SK-N-SH (cell line): ENCODE measurements at regions not wholly inside any gene's neighbourhood (a gene's known extent, or its start where the extent isn't known, plus 50 kb on each side); places are given as distances from the start of the nearest gene placed in this dataset.
"Not testable (repeated sequence)": the region's sequence is repeated elsewhere in the genome, so short reads cannot be mapped to it uniquely, and the experiment has no call there.

ENCODE experiments used
- CTCF ChIA-PET: fragments of 300-600, 350-600 bp; formaldehyde crosslinking; extraction: SDS; loops from one replicate; lab custom pipeline; 2021; lab: Yijun Ruan, JAX
- POLR2A ChIA-PET: fragments of 350-600 bp; sonication (Branson Sonifier 250); formaldehyde crosslinking; extraction: SDS; loops from one replicate; lab custom pipeline; 2020; ENCODE audit warnings: antibody characterized with exemption, inconsistent platforms; lab: Yijun Ruan, JAX
- DNase-seq: peaks from one replicate; pipeline ENCODE4 v3.0.0; 2012
- H2AFZ ChIP-seq: fragments of 200-600 bp; sonication (generic); 2 replicates; pipeline ENCODE4 v1.8.1; 2016; ENCODE audit warnings: antibody characterized with exemption, mild to moderate bottlenecking, low read depth
- H3F3A ChIP-seq: fragments of 200-600 bp; sonication (generic); replicated peaks from 2 replicates; pipeline ENCODE3; 2016; ENCODE audit warnings: antibody characterized with exemption, mild to moderate bottlenecking; ENCODE audit not compliant: insufficient read depth
- H3K27ac ChIP-seq, 2 experiments: fragments of 200-500 bp in 1 of 2; fragments of 200-600 bp in 1 of 2; sonication (Bioruptor generic) in 1 of 2; sonication (generic), shearing (Covaris generic) in 1 of 2; 2 replicates each; pipeline versions ENCODE4 v1.5.1 to v1.6.1; 2014 to 2016; ENCODE audit warnings: low read depth in 2 of 2, inconsistent platforms in 1 of 2, low read length in 1 of 2, mild to moderate bottlenecking in 1 of 2, mixed read lengths in 1 of 2
- H3K27me3 ChIP-seq: fragments of 200-600 bp; sonication (generic), shearing (Covaris generic); 2 replicates; pipeline ENCODE4 v1.6.1; 2016; ENCODE audit warnings: mixed run types; ENCODE audit not compliant: insufficient read depth
- H3K36me3 ChIP-seq, 2 experiments: fragments of 200-500 bp in 1 of 2; fragments of 200-600 bp in 1 of 2; sonication (Bioruptor generic) in 1 of 2; sonication (generic) in 1 of 2; replicated peaks in 1 of 2; 2 replicates each; pipeline versions ENCODE3 to v1.5.1; 2014 to 2016; ENCODE audit warnings: low read length in 1 of 2, mild to moderate bottlenecking in 1 of 2; ENCODE audit not compliant: insufficient read depth in 2 of 2, control insufficient read depth in 1 of 2
- H3K4me1 ChIP-seq, 2 experiments: fragments of 200-500 bp in 1 of 2; fragments of 200-600 bp in 1 of 2; sonication (Bioruptor generic) in 1 of 2; sonication (generic), shearing (Covaris generic) in 1 of 2; 2 replicates each; pipeline versions ENCODE4 v1.5.1 to v1.6.1; 2014 to 2016; ENCODE audit warnings: low read depth in 1 of 2, low read length in 1 of 2, mixed run types in 1 of 2; ENCODE audit not compliant: insufficient read depth in 2 of 2, control insufficient read depth in 1 of 2
- H3K4me2 ChIP-seq: fragments of 200-600 bp; sonication (generic), shearing (Covaris generic); 2 replicates; pipeline ENCODE4 v1.6.1; 2017; ENCODE audit warnings: mixed run types
- H3K4me3 ChIP-seq, 2 experiments: fragments of 200-500 bp in 1 of 2; fragments of 200-600 bp in 1 of 2; sonication (Bioruptor generic) in 1 of 2; sonication (generic), shearing (Covaris generic) in 1 of 2; 2 replicates each; pipeline versions ENCODE4 v1.5.1 to v1.8.1; 2014 to 2016; ENCODE audit warnings: low read depth in 2 of 2, inconsistent platforms in 1 of 2, low read length in 1 of 2, mild to moderate bottlenecking in 1 of 2, mixed read lengths in 1 of 2, moderate library complexity in 1 of 2
- H3K79me2 ChIP-seq: fragments of 200-600 bp; sonication (generic); 2 replicates; pipeline ENCODE4 v1.8.1; 2017; ENCODE audit warnings: mild to moderate bottlenecking; ENCODE audit not compliant: insufficient read depth
- H3K9ac ChIP-seq: fragments of 200-600 bp; sonication (generic); 2 replicates; pipeline ENCODE4 v1.6.1; 2017; ENCODE audit warnings: mixed run types
- H3K9me2 ChIP-seq: fragments of 200-600 bp; sonication (generic); 2 replicates; pipeline ENCODE4 v1.6.1; 2017; ENCODE audit warnings: mixed run types
- H3K9me3 ChIP-seq: fragments of 200-600 bp; sonication (generic); 2 replicates; pipeline ENCODE4 v1.6.1; 2017; ENCODE audit warnings: mixed run types, mild to moderate bottlenecking, moderate library complexity
- H4K20me1 ChIP-seq: fragments of 200-600 bp; sonication (generic); 2 replicates; pipeline ENCODE4 v1.6.1; 2017; ENCODE audit warnings: mild to moderate bottlenecking, mixed run types; ENCODE audit not compliant: insufficient read depth
- EP300 ChIP-seq, 2 experiments: IDR thresholded peaks; 2 replicates each; pipeline versions ENCODE4 v1.4.0 to v1.6.1; 2012; ENCODE audit warnings: borderline replicate concordance in 1 of 2, low read depth in 1 of 2, low read length in 1 of 2
- GATA2 ChIP-seq: sonication (generic); formaldehyde crosslinking; IDR thresholded peaks from 2 replicates; pipeline ENCODE4 v1.5.0; 2020; ENCODE audit warnings: mild to moderate bottlenecking, missing genetic modification reagents
- MXI1 ChIP-seq: IDR thresholded peaks from 2 replicates; pipeline ENCODE4 v1.6.1; 2012; ENCODE audit warnings: mild to moderate bottlenecking, low read depth, low read length, improper control_type of control experiment
- PBX3 ChIP-seq: IDR thresholded peaks from 2 replicates; pipeline ENCODE4; 2012
- SMC3 ChIP-seq: IDR thresholded peaks from 2 replicates; pipeline ENCODE4 v1.6.1; 2012; ENCODE audit warnings: low read depth, low read length, improper control_type of control experiment
- ZBTB33 ChIP-seq: IDR thresholded peaks from 2 replicates; pipeline ENCODE4 v1.4.0; 2012; ENCODE audit warnings: low read depth, borderline replicate concordance
- WGBS: methylation state at CpG from one replicate; pipeline ENCODE4 v1.1.6; 2017; ENCODE audit warnings: low lambda C conversion rate; 5-methylcytosine and 5-hydroxymethylcytosine counted together
- TF ChIP-seq, protein P1 (sequence below): fragments of 150-350 bp; IDR thresholded peaks from 2 replicates; pipeline ENCODE4 v1.6.1; 2017; ENCODE audit warnings: antibody characterized with exemption, low read length, low read depth, borderline replicate concordance
- TF ChIP-seq, protein P2 (sequence below): IDR thresholded peaks from 2 replicates; pipeline ENCODE4 v1.4.0; 2012; ENCODE audit warnings: low read depth

DNA sequence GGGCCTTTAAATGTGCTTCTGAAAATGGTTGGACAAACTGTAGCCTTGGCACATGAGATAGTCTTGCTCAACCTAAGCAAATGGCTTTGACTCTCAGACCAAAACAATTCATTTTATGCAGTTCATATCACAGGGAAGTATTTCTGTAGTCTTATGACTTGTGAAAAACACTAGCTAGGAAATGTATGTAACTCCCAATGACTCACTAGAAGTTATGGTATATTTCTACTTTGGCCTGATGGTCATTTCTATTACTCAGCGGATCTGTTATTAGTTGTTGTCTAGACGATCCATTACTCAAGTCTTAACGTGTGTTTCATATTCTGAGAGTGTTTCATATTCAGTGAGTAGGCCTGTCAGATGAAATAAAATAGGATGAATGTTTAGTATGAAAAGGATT is 1333.5 kb downstream of the KHDRBS2 start:
- DNase-seq: no peak
- 5% methylated on average over 3 of the region's 3 CpGs for WGBS
- no peak overlapping the region for H3K9ac ChIP-seq

DNA sequence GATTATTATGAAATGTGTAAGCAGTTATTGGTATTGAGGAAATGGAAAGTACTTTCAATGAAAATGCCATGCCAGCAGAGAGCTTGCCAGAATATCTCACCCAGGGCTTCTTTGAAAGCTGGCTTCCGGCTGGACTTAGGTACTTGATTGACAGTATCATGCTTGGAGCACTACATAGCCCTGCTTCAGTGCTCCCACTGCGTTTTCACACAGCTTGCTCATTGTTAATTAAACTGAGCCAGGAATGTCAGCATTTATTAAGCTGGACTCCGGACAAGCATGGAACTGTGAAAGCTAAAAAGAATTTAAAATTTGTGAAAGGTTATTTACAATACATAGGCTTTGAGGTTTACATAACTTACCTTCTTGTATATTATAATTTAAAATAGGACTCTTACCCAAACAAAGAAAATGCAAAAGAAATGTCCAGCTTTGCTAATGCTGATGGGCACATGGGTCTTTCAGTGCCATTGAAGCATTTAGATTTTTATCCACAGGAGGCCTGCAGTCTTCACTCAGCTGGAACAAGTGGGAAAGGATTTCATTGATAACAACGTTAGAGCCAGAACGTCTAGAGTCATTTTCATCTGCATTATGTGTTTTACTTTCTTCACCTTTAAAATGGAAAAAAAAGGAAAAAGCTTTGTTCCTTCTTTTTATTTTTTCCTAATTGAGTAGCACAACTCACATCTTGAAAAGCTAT is 1335.7 kb downstream of the KHDRBS2 start:
- H2AFZ ChIP-seq, H4K20me1 ChIP-seq, H3K79me2 ChIP-seq, H3K27ac ChIP-seq, H3K4me1 ChIP-seq, H3F3A ChIP-seq, H3K9me3 ChIP-seq, H3K9me2 ChIP-seq, H3K9ac ChIP-seq, H3K27me3 ChIP-seq, H3K4me3 ChIP-seq, H3K36me3 ChIP-seq, POLR2A ChIA-PET, DNase-seq, H3K4me2 ChIP-seq, CTCF ChIA-PET: not testable (repeated sequence)
- WGBS: 3% methylated on average over 5 of the region's 5 CpGs

More for the DNA sequence above, 1333.5 kb downstream of the KHDRBS2 start:
- Histone ChIP-seq H3K27me3 (no peaks in the 10 kb centered on the region), H3K9me2 (no peaks in the 10 kb centered on the region), H3K4me2 (no peak overlapping the region), H3K9me3 (no peaks in the 10 kb centered on the region), H3K27ac (no peak overlapping the region), H2AFZ (no peak overlapping the region), H3F3A (no peaks in the 10 kb centered on the region), H3K4me3 (no peak overlapping the region), H3K4me1 (no peaks in the 10 kb centered on the region), H3K36me3 (no peaks in the 10 kb centered on the region), H4K20me1 (no peaks in the 10 kb centered on the region), H3K79me2 (no peaks in the 10 kb centered on the region)
- CTCF ChIA-PET: no interaction called here
- no peak for TF ChIP-seq PBX3
- TF ChIP-seq SMC3: no peak
- no peak for TF ChIP-seq MXI1
- no peak for TF ChIP-seq ZBTB33
- TF ChIP-seq EP300 (IDR thresholded peaks at IDR 0.05; ENCODE audit: borderline replicate concordance in 1 of 2, low read depth in 1 of 2, low read length in 1 of 2): no peak
- TF ChIP-seq, protein P1, sequence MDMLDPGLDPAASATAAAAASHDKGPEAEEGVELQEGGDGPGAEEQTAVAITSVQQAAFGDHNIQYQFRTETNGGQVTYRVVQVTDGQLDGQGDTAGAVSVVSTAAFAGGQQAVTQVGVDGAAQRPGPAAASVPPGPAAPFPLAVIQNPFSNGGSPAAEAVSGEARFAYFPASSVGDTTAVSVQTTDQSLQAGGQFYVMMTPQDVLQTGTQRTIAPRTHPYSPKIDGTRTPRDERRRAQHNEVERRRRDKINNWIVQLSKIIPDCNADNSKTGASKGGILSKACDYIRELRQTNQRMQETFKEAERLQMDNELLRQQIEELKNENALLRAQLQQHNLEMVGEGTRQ: no peak
- TF ChIP-seq GATA2 (CRISPR knock-in tag): no peak
- TF ChIP-seq, protein P2, sequence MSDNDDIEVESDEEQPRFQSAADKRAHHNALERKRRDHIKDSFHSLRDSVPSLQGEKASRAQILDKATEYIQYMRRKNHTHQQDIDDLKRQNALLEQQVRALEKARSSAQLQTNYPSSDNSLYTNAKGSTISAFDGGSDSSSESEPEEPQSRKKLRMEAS: no peak
- POLR2A ChIA-PET: no interaction called here

- H3K27ac ChIP-seq, H4K20me1 ChIP-seq, H3K4me3 ChIP-seq, H3K9me2 ChIP-seq, CTCF ChIA-PET, H3K9me3 ChIP-seq, H3K4me2 ChIP-seq, H3K79me2 ChIP-seq, H2AFZ ChIP-seq, POLR2A ChIA-PET, H3K36me3 ChIP-seq, H3K27me3 ChIP-seq, H3F3A ChIP-seq, H3K4me1 ChIP-seq, H3K9ac ChIP-seq, DNase-seq: not testable (repeated sequence)
- WGBS: 0% methylated on average over 2 of the region's 2 CpGs
These were observed 1338.6 kb downstream of the KHDRBS2 start for GRCh38 chr6:60947416-60947815.

GRCh38 chr6:60944803-60945202 is 1341.2 kb downstream of the KHDRBS2 start:
- H3K36me3 ChIP-seq, H3K4me1 ChIP-seq, H3K27ac ChIP-seq, H3K4me3 ChIP-seq, H3K9me2 ChIP-seq, H3K4me2 ChIP-seq, H4K20me1 ChIP-seq, H3K79me2 ChIP-seq, CTCF ChIA-PET, H3K9ac ChIP-seq, H3K27me3 ChIP-seq, H3F3A ChIP-seq, DNase-seq, POLR2A ChIA-PET, H3K9me3 ChIP-seq, H2AFZ ChIP-seq: not testable (repeated sequence)
- WGBS: 62% methylated on average over 14 of the region's 26 CpGs
